ENCODE measurements at regions not wholly inside any gene's neighbourhood (a gene's known extent, or its start where the extent isn't known, plus 50 kb on each side); places are given as distances from the start of the nearest gene placed in this dataset.

- TF ChIP-seq POLR2AphosphoS5 (IDR thresholded peaks at IDR 0.05; ENCODE audit: low read depth, low read length) (no peak), SIN3A (IDR thresholded peaks at IDR 0.05; ENCODE audit: borderline replicate concordance, insufficient read depth, low read length) (no peak), FOXP2 (optimal IDR thresholded peaks at IDR 0.05; ENCODE audit: borderline replicate concordance, extremely low read depth, extremely low read length, insufficient read depth) (no peak), REST (IDR thresholded peaks at IDR 0.05; ENCODE audit: insufficient read depth in 1 of 2, low read depth in 2 of 2, low read length in 2 of 2) (no peak), TAF1 (IDR thresholded peaks at IDR 0.05; ENCODE audit: borderline replicate concordance, insufficient read depth, low read length) (no peak)
Measured at GRCh38 chr6:10060004-10060403, 354.9 kb downstream of the TFAP2A start.

Measured in PFSK-1 (cell line).